ENCODE measurements at regions not wholly inside any gene's neighbourhood (a gene's known extent, or its start where the extent isn't known, plus 50 kb on each side); places are given as distances from the start of the nearest gene placed in this dataset.
"Not testable (repeated sequence)": the region's sequence is repeated elsewhere in the genome, so short reads cannot be mapped to it uniquely, and the experiment has no call there.

GRCh38 chr7:32663805-32664211 lies 168.5 kb downstream of the AVL9 start:
- not testable (repeated sequence) for TF ChIP-seq YY1 (IDR thresholded peaks at IDR 0.05); CTCF (IDR thresholded peaks at IDR 0.05; ENCODE audit: low read depth, low read length, missing input control); EGR1 (IDR thresholded peaks at IDR 0.05; ENCODE audit: low read depth in 2 of 2); GABPA (IDR thresholded peaks at IDR 0.05 in 1 of 2, conservative IDR thresholded peaks at IDR 0.05 in 1 of 2); MAX (IDR thresholded peaks at IDR 0.05); TAF1 (conservative IDR thresholded peaks at IDR 0.05); HNF4G (IDR thresholded peaks at IDR 0.05); SP1 (IDR thresholded peaks at IDR 0.05); REST (IDR thresholded peaks at IDR 0.05); RXRA (IDR thresholded peaks at IDR 0.05); RAD21 (IDR thresholded peaks at IDR 0.05)
